Astrocyte of the hippocampus (primary cell): ENCODE measurements at regions not wholly inside any gene's neighbourhood (a gene's known extent, or its start where the extent isn't known, plus 50 kb on each side); places are given as distances from the start of the nearest gene placed in this dataset.
A peak's percentile ranks its signal among the peaks of the same experiment; 100 is the strongest.

Experiments used
- DNase-seq: peaks from one replicate; pipeline ENCODE4 v3.0.0; 2011; ENCODE audit warnings: low read depth, low spot score

GRCh38 chr1:209391792-209392191 lies 191.7 kb upstream of the CAMK1G start:
- DNase-seq = no peak

DNA sequence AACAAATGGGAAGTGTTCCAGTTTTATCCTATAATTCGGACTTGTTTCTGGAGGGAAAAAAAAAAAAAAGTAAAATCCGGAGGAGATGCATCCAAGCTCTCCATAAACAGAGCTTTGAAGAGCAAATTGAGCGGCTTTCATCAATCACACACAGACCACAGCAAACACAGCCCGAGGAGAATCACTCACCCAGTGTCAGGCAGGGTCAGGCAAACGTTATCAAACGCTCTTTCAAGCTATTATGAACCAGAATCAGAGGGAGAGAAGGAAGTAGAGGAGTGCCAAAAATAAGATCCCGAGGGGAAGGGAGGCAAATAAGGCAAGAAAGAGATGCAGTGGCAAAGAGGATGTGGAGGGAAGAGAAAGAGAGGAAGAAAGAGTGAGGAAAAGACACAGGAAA lies 188.3 kb upstream of the CAMK1G start:
- no peak for DNase-seq

DNA sequence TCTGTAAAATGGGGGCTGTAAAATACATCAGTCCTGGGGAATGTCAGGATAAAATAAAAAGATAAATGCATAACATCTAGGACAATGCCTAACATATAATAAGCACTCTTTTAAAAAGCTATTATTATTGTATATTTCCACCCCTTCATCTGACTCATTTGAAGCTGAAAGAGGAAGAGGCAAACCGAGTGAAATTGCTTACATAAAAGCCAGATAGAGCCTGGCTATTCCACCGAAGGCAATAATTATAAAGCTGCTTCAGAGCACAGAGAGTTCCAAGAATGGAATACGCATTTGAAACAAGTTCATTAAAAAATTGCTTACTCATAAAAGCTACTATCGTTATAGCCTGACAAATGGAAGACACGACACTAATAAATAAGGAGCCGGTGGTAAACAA lies 186.1 kb upstream of the CAMK1G start:
- DNase-seq = no peak

- no peak for DNase-seq
Observed at GRCh38 chr1:209397910-209398309, 185.6 kb upstream of the CAMK1G start.

GRCh38 chr1:209398313-209398991 lies 185.1 kb upstream of the CAMK1G start:
- peak; percentile 75 for DNase-seq

DNA sequence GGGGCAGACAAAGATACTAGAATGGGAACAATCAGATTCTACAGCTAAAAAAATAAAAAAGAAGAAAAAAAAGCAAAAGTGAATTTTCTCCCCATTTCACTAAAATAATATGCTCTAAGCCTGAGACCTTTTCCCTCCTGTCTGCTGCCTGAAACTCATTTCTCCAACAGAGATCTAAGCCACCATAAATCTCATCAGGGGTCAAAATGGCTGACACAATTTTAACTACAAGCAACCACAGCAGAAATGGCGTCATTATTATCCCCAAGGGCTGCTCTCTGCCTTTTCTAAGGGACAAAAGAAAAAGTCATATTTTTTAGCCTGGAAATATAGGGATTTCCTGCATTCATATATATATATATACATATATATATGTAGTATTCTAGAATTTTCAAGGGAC lies 183.7 kb upstream of the CAMK1G start:
- no peak for DNase-seq

DNA sequence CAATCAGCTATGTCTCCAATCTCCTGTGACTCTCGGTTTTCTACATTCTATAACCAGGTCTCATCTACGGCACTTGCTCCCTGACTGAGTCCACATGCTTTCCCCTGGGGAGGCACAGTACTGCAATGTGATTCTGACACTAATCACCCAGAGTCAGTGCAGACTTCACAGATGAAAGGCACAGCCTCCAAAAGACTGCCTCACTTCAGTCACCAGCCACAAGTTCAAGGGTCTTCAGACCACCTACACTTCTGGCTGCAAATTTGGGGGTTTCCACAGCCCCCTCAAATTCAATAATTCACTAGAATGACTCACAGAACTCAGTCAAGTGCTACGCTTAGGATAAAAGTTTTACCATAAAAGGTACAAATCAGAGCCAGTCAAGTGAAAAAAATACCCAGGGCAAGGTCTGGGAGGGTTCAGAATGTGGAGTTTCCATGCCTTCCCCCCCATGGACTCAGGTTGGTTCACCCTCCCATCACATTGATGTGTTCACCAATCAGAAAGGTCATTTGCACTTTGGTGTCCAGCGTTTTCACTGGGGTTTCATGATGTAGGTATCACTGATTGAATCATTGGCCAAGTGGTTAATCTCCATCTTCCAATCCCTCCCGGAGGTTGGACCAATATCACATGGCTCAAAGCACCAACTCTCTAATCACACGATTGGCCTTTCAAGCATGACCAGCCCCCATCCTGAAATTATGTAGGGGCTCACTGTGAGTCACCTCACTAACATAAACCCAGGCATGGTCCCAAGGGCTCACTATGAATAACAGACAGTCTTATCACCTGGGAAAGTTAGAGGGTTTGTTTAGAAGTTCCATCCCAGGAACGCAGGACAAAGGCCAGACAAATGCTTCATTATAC lies 182.9 kb upstream of the CAMK1G start:
- no peak for DNase-seq

DNA sequence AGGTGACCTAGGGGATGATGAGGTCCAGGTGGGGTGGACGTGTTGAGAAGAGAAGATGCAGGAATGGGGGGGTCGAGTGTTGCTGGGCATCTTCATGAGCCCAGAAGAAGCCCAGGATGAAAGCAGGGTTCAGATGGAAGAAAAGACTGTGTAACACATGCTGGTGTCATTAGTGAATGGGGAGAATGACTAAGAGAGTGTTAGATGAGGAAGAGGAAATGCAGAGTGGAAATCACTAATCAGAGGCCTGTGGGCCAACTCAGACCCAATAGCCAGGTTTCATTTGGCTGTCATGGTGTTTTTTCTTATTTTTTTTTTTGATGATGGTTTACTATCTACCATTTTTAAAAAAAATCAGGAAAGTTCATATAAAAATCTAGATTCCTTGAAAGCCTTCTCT lies 180.8 kb upstream of the CAMK1G start:
- DNase-seq = no peak

DNA sequence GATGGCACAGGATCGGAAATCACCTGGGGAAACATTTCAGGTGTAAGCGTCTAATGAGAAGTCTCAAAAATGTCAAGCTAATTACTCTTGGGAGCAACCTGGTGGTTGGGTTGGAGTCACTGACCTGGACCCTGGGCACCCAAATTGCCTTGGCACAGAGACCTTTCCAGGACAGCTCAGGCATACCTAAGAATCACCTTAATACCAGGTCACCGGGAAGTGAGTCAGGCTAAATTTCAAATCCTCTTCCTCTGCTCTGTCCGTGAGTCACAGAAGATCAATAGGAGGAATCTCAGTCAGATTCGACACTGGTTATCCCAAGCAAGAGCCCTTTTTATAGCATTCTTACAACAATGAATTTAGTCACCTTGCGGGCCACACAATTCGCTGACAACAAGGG lies 179.6 kb upstream of the CAMK1G start:
- no peak for DNase-seq

DNA sequence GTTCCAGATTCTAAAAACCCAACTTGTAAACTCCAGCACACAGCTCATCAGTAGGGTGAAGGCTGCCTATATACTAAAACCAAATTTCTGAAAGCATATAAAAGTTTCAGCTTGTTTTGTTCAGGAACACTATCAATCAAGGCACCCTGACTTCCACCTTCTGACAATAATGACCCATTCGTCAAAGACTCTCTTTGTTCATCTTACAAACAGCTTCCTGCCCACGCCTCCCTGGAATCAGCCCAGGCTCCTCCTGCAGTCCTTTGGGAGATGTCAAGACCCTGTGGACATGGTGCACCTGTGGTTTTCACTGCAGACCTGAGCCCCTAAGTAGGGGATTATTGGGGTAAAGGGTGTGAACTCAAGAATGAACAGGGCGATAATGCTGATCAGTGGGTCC lies 178.9 kb upstream of the CAMK1G start:
- no peak for DNase-seq

DNA sequence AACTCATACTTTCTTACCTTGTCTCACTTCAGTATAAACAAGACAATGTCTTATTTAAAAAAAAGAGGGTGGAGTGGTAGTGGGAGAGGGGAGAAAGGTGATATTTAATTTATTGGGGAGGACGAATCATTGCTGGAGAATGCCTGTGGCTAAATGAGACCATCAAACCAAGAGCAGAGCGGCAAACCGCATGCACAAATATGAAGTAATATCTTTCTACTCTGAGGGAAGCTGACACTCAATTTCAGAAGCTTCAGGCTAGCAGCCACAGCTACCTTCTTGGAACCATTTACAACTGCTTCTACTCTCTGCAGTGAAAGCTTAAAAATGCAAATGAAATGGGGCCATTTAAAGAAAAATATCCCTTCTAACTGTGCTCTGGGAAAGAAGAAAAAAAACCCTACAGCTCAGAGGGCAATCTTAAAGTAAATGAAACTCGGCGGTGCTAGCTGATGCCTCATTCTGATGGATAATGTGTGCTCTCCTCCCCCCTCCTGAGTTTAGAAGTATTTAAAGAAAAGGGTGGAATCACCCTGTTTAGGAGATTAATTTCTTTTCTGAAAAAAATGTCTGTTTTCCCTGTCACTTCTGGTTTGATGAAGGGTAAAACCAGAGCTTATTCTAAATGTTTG lies 178.2 kb upstream of the CAMK1G start:
- peak; percentile 67 for DNase-seq

DNA sequence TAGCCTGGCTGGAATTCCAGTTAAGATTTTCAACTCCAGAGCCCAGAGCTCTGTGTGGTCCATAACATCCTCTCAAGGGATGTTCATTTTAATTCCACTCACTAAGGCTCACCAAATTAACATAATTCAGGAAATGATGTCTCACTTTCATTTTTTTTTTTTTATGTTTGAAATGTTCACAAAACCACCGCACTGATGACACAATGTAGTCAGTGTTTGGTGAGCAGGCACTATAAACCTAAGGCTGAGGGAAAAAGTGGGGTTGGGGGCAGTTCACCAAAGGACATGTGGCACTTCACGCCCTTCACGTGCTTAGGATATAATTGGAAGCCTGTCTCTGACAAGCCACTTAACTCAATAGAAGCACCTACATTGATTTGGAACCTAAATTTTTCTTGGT lies 177.3 kb upstream of the CAMK1G start:
- DNase-seq = no peak

DNA sequence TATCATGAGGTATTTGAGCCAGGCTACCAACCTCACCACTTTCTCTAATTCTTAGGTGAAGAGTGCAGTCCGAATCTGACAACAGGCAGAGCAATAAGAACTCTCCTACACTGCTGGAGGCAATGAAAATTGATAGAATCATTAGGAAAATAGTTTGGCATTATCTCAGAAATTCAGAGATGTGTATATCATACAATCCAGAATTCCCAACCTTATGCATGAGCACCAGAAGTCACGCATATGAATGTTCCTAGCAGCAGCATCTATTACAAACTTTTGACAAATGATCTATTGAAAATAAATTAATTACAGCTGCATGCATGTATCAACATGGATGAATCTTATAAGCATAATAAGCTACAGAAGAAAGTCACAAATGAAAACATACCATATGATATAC lies 176.9 kb upstream of the CAMK1G start:
- no peak for DNase-seq

GRCh38 chr1:209409780-209410179 lies 173.7 kb upstream of the CAMK1G start:
- peak; percentile 60 for DNase-seq

GRCh38 chr1:209411491-209411929 lies 172.0 kb upstream of the CAMK1G start:
- peak; percentile 41 for DNase-seq

DNA sequence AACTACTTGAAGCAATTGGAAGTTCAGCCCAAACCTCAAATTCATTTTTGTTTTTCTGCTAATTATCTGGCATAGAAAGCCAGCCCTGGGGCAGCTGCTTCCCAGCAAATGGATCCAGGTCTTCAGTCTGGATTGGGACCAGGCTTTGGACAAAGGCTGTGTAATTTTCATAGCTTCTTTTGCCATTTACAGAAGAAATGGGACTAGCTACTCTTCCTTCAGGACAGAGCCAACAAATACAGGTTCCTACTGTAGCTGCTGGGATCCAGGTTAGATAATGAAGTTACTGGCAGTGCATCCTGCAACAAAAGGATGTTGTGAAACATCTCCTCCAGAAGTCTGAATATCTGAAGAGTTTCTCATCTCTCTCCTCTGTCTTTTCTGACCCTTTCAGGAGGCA lies 171.5 kb upstream of the CAMK1G start:
- no peak for DNase-seq

GRCh38 chr1:209412566-209412965 lies 170.9 kb upstream of the CAMK1G start:
- DNase-seq = no peak

- no peak for DNase-seq
Observed at GRCh38 chr1:209413062-209413461, 170.5 kb upstream of the CAMK1G start.

- DNase-seq = no peak
Observed at GRCh38 chr1:209414803-209415329, 168.6 kb upstream of the CAMK1G start.

DNA sequence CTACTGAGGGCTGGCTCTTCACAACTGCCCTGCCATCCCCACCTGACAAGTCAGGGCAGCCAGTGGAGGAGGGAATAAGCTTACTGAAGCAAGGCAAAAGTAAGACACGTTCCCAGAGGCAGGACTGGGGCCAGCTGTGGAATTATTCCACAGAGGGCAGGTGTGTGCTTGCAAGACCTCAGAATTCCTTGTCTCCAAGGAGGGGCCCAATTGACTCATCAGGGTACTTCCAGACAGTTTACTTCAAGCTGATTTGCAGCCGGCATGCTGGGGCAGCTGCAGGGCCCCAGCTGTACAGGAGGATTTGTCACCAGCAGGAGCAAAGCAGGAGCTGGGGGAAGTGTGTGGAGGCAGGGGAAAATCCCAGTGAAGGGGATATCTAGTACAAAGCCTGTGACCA lies 167.5 kb upstream of the CAMK1G start:
- DNase-seq = peak; percentile 39

DNA sequence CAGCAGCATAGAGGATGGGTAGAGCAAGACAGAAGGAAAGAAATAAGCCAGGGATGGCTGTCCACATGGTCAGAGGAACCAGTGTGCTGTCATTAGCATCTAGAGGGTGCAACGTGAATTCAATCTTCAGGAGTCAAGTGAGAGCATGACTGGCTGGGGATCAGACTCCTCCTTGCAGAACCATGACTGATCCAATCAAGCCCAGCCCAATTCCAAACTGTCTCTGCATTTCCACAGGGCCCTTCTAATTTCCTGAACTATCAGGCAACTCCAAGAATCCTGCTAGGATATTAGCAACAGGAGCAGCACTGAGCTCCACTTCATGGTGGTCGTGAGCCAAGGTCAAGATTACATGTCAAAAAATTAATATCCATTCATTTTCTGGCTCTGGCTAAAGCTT lies 166.8 kb upstream of the CAMK1G start:
- no peak for DNase-seq

GRCh38 chr1:209417761-209418160 lies 165.8 kb upstream of the CAMK1G start:
- no peak for DNase-seq
